ELF-1 (cell line): ENCODE measurements at regions not wholly inside any gene's neighbourhood (a gene's known extent, or its start where the extent isn't known, plus 50 kb on each side); places are given as distances from the start of the nearest gene placed in this dataset.

Experiments
- DNase-seq: peaks from one replicate; pipeline ENCODE4 v3.0.0-alpha.2; 2016; ENCODE audit warnings: low read depth, low spot score

GRCh38 chr10:35758076-35758475, 116.0 kb upstream of the FZD8 start:
- DNase-seq, result no peak

GRCh38 chr10:35754519-35754918, 112.4 kb upstream of the FZD8 start:
- no peak for DNase-seq

- DNase-seq, result no peak
Measured at GRCh38 chr10:35752469-35753461, 110.7 kb upstream of the FZD8 start.

GRCh38 chr10:35751347-35751746, 109.3 kb upstream of the FZD8 start:
- no peak for DNase-seq

- no peak for DNase-seq
Measured at GRCh38 chr10:35749230-35749629, 107.1 kb upstream of the FZD8 start.

- DNase-seq, result peak; percentile 22
Measured at GRCh38 chr10:35745617-35746403, 103.7 kb upstream of the FZD8 start.

- DNase-seq, result no peak
Measured at GRCh38 chr10:35743851-35744250, 101.8 kb upstream of the FZD8 start.

GRCh38 chr10:35743351-35743750, 101.3 kb upstream of the FZD8 start:
- DNase-seq, result no peak

- DNase-seq, result no peak
Measured at GRCh38 chr10:35739998-35740397, 97.9 kb upstream of the FZD8 start.

- DNase-seq, result no peak
Measured at GRCh38 chr10:35735412-35735811, 93.3 kb upstream of the FZD8 start.

GRCh38 chr10:35731828-35732227, 89.7 kb upstream of the FZD8 start:
- DNase-seq, result no peak

GRCh38 chr10:35728341-35728740, 86.2 kb upstream of the FZD8 start:
- DNase-seq, result no peak

- no peak for DNase-seq
Measured at GRCh38 chr10:35726846-35727245, 84.8 kb upstream of the FZD8 start.

GRCh38 chr10:35723992-35724391, 81.9 kb upstream of the FZD8 start:
- no peak for DNase-seq

GRCh38 chr10:35723059-35723458, 81.0 kb upstream of the FZD8 start:
- DNase-seq, result no peak

GRCh38 chr10:35722636-35723035, 80.5 kb upstream of the FZD8 start:
- DNase-seq, result no peak

GRCh38 chr10:35722226-35722625, 80.1 kb upstream of the FZD8 start:
- no peak for DNase-seq

GRCh38 chr10:35720366-35720765, 78.3 kb upstream of the FZD8 start:
- no peak for DNase-seq

- DNase-seq, result no peak
Measured at GRCh38 chr10:35716776-35717175, 74.7 kb upstream of the FZD8 start.

- DNase-seq, result no peak
Measured at GRCh38 chr10:35712486-35712885, 70.4 kb upstream of the FZD8 start.

- peak; percentile 59 for DNase-seq
Measured at GRCh38 chr10:35711615-35712411, 69.7 kb upstream of the FZD8 start.
